GM23338 (cell line): ENCODE measurements at regions not wholly inside any gene's neighbourhood (a gene's known extent, or its start where the extent isn't known, plus 50 kb on each side); places are given as distances from the start of the nearest gene placed in this dataset.

Experiments
- ATAC-seq: fragments of 200-7000 bp; cut with Tn5 transposase; 3 replicates; pipeline ENCODE4 v1.9.1; 2020
- DNase-seq: peaks from one replicate; pipeline ENCODE4 v3.0.0-alpha.2; 2015; ENCODE audit warnings: low spot score
- H2AFZ ChIP-seq: fragments of 200-600 bp; sonication (generic); 2 replicates; pipeline ENCODE4 v1.8.0; 2016; ENCODE audit warnings: antibody characterized with exemption, mild to moderate bottlenecking, moderate library complexity
- H3F3A ChIP-seq: fragments of 200-600 bp; sonication (generic); replicated peaks from 2 replicates; pipeline ENCODE4 v1.8.0; 2017; ENCODE audit warnings: antibody characterized with exemption, mixed run types, low read depth
- H3K27ac ChIP-seq: fragments of 200-600 bp; sonication (generic); 2 replicates; pipeline ENCODE4 v1.6.1; 2016; ENCODE audit warnings: low read depth
- H3K27me3 ChIP-seq: fragments of 200-600 bp; sonication (generic); 2 replicates; pipeline ENCODE4 v1.8.0; 2016; ENCODE audit warnings: mild to moderate bottlenecking, mixed run types, moderate library complexity; ENCODE audit not compliant: insufficient read depth
- H3K36me3 ChIP-seq: fragments of 200-600 bp; sonication (generic); 2 replicates; pipeline ENCODE4 v1.8.0; 2016; ENCODE audit warnings: mild to moderate bottlenecking; ENCODE audit not compliant: insufficient read depth
- H3K4me1 ChIP-seq: fragments of 200-600 bp; sonication (generic); 2 replicates; pipeline ENCODE4 v1.8.0; 2016; ENCODE audit warnings: mild to moderate bottlenecking, moderate library complexity; ENCODE audit not compliant: insufficient read depth
- H3K4me2 ChIP-seq: fragments of 200-600 bp; sonication (generic); 2 replicates; pipeline ENCODE4 v1.7.1; 2017; ENCODE audit warnings: mixed run types
- H3K4me3 ChIP-seq: fragments of 200-600 bp; sonication (generic); 2 replicates; pipeline ENCODE4 v1.6.1; 2016; ENCODE audit warnings: mixed run types
- H3K79me2 ChIP-seq: fragments of 200-600 bp; sonication (generic); replicated peaks from 2 replicates; pipeline ENCODE4 v1.8.0; 2017; ENCODE audit warnings: mild to moderate bottlenecking; ENCODE audit not compliant: insufficient read depth
- H3K9me2 ChIP-seq: fragments of 200-600 bp; sonication (generic); 2 replicates; pipeline ENCODE4 v1.8.0; 2017; ENCODE audit not compliant: insufficient read depth
- H4K20me1 ChIP-seq: fragments of 200-600 bp; sonication (generic); replicated peaks from 2 replicates; pipeline ENCODE4 v1.8.0; 2017; ENCODE audit warnings: mild to moderate bottlenecking; ENCODE audit not compliant: insufficient read depth
- H3K27ac Mint-ChIP-seq: 2 replicates; pipeline ENCODE4 v1.8.0; 2020; ENCODE audit warnings: inconsistent platforms, mild to moderate bottlenecking, moderate library complexity, mixed read lengths
- H3K27me3 Mint-ChIP-seq: 3 replicates; pipeline ENCODE4 v1.8.0; 2022; ENCODE audit warnings: low read depth, mild to moderate bottlenecking, moderate library complexity, mixed read lengths, inconsistent platforms; ENCODE audit not compliant: insufficient read depth, poor library complexity
- H3K36me3 Mint-ChIP-seq: 3 replicates; pipeline ENCODE4 v1.8.0; 2021; ENCODE audit warnings: low read depth, mild to moderate bottlenecking, inconsistent platforms, moderate library complexity, mixed read lengths
- H3K4me1 Mint-ChIP-seq: 3 replicates; pipeline ENCODE4 v1.8.0; 2020; ENCODE audit warnings: mild to moderate bottlenecking, inconsistent platforms, mixed read lengths
- H3K4me3 Mint-ChIP-seq: 3 replicates; pipeline ENCODE4 v1.8.0; 2021; ENCODE audit warnings: moderate library complexity, mild to moderate bottlenecking, inconsistent platforms, mixed read lengths
- H3K9me3 Mint-ChIP-seq: 3 replicates; pipeline ENCODE4 v1.8.0; 2020; ENCODE audit warnings: moderate library complexity, mild to moderate bottlenecking, inconsistent platforms, mixed read lengths
- EZH2 ChIP-seq: fragments of 200-600 bp; sonication (generic); IDR thresholded peaks from one replicate; pipeline ENCODE4 v1.8.0; 2017; ENCODE audit warnings: antibody characterized with exemption, mild to moderate bottlenecking, low read depth; ENCODE audit not compliant: unreplicated experiment
- EZH2phosphoT487 ChIP-seq: fragments of 200-600 bp; sonication (generic); IDR thresholded peaks from one replicate; pipeline ENCODE4 v1.8.1; 2018; ENCODE audit warnings: antibody characterized with exemption; ENCODE audit not compliant: unreplicated experiment
- POLR2AphosphoS5 ChIP-seq: IDR thresholded peaks from 2 replicates; pipeline ENCODE4 v1.6.1; 2016; ENCODE audit warnings: antibody characterized with exemption, low read depth
- STAT1 ChIP-seq: IDR thresholded peaks from one replicate; pipeline ENCODE4 v1.6.1; 2016; ENCODE audit warnings: antibody characterized with exemption; ENCODE audit not compliant: unreplicated experiment
- ZNF114 ChIP-seq: fragments of 250-450 bp; sonication (Bioruptor Pico); IDR thresholded peaks from 2 replicates; pipeline ENCODE4 v1.5.0; 2020; ENCODE audit warnings: mild to moderate bottlenecking, moderate library complexity
- ZNF331 ChIP-seq: fragments of 250-450 bp; sonication (Bioruptor Pico); IDR thresholded peaks from 2 replicates; pipeline ENCODE4 v1.5.0; 2020; ENCODE audit warnings: low read depth, mild to moderate bottlenecking, moderate library complexity
- TF ChIP-seq, protein P1 (sequence below): IDR thresholded peaks from 2 replicates; pipeline ENCODE4 v1.6.1; 2016; ENCODE audit warnings: antibody characterized with exemption
- TF ChIP-seq, protein P2 (sequence below): fragments of 250-450 bp; sonication (Bioruptor Pico); IDR thresholded peaks from 2 replicates; pipeline ENCODE4 v1.5.0; 2020; ENCODE audit warnings: mild to moderate bottlenecking, moderate library complexity
- TF ChIP-seq, protein P3 (sequence below), 2 experiments: fragments of 200-600 bp in 1 of 2; sonication (generic) in 1 of 2; conservative IDR thresholded peaks; 2 replicates each; pipeline versions ENCODE4 v1.5.1 to v1.6.1; 2016 to 2017; ENCODE audit warnings: antibody characterized with exemption in 2 of 2, low read depth in 2 of 2, mild to moderate bottlenecking in 2 of 2, moderate library complexity in 1 of 2

DNA sequence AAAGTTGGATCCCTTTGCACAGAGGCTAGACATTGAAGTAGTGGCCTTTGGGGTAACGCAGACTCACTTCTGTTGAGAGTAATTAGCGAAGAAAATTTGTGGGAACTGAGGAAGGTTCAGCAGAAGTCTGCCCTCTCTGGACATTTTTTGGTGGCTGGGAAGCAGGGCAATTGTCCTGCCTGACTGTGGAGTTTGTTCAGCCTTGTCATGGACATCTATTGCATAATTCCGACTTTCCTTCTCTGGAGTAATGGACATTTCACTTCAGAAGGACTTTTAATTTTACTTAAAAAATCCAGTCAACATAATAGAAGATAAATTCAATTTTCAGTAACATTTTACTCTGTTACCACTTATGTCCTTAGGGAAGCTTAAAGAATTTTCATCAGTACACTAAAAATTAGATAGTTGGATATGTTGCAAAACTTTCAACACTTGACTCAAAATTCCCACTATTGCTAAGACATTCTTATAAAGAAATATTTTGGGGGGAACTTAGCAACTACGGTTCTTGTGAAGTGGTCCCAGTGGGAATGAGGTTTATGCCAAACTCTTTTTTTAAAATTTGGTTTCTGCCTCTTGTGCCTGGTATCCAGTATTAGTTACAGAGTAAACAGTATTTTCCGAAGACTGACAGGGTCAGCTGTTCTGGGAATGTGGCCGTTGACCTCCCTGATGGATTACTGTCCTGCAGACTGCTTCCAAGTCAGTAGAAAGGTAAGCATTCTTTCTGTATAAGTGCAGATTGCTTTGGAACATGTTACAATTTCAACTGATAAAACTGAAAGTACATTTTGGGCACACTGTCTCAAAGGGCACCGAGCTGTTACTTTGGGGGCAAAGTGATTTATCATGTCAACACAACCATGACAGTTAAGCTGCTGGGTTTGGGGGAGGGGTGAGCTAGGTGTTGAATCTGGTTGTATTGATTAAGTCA lies 100.6 kb upstream of the MLIP start:
- H3K4me1 ChIP-seq = 0 out of 2 replicates have a peak, but pooled peaks cover 5% of the 10 kb centered on the region
- H2AFZ ChIP-seq = no peak overlapping the region; the same call in 1 of the 2 replicates
- H3K36me3 ChIP-seq = no peaks in the 10 kb centered on the region
- Mint-ChIP-seq H3K4me1 (peaks cover 3% of the 10 kb centered on the region; the same call in 1 of the 3 replicates), H3K9me3 (no peaks in the 10 kb centered on the region), H3K27ac (no peak overlapping the region), H3K27me3 (no peaks in the 10 kb centered on the region), H3K36me3 (no peaks in the 10 kb centered on the region), H3K4me3 (no peak overlapping the region)
- H4K20me1 ChIP-seq = no peaks in the 10 kb centered on the region
- no peaks in the 10 kb centered on the region for H3K79me2 ChIP-seq
- no peaks in the 10 kb centered on the region for H3F3A ChIP-seq
- ATAC-seq (no peak), DNase-seq (no peak)
- no peak overlapping the region for H3K4me2 ChIP-seq
- no peak overlapping the region for H3K27ac ChIP-seq
- no peaks in the 10 kb centered on the region for H3K27me3 ChIP-seq
- no peak overlapping the region for H3K4me3 ChIP-seq
- no peaks in the 10 kb centered on the region for H3K9me2 ChIP-seq
- TF ChIP-seq EZH2phosphoT487 = no peak
- TF ChIP-seq EZH2 = no peak
- TF ChIP-seq STAT1 = no peak
- TF ChIP-seq ZNF331 (CRISPR knock-in tag) = no peak
- no peak for TF ChIP-seq POLR2AphosphoS5
- no peak for TF ChIP-seq ZNF114 (CRISPR knock-in tag)
- TF ChIP-seq, protein P1, sequence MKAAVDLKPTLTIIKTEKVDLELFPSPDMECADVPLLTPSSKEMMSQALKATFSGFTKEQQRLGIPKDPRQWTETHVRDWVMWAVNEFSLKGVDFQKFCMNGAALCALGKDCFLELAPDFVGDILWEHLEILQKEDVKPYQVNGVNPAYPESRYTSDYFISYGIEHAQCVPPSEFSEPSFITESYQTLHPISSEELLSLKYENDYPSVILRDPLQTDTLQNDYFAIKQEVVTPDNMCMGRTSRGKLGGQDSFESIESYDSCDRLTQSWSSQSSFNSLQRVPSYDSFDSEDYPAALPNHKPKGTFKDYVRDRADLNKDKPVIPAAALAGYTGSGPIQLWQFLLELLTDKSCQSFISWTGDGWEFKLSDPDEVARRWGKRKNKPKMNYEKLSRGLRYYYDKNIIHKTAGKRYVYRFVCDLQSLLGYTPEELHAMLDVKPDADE = no peak
- TF ChIP-seq, protein P2, sequence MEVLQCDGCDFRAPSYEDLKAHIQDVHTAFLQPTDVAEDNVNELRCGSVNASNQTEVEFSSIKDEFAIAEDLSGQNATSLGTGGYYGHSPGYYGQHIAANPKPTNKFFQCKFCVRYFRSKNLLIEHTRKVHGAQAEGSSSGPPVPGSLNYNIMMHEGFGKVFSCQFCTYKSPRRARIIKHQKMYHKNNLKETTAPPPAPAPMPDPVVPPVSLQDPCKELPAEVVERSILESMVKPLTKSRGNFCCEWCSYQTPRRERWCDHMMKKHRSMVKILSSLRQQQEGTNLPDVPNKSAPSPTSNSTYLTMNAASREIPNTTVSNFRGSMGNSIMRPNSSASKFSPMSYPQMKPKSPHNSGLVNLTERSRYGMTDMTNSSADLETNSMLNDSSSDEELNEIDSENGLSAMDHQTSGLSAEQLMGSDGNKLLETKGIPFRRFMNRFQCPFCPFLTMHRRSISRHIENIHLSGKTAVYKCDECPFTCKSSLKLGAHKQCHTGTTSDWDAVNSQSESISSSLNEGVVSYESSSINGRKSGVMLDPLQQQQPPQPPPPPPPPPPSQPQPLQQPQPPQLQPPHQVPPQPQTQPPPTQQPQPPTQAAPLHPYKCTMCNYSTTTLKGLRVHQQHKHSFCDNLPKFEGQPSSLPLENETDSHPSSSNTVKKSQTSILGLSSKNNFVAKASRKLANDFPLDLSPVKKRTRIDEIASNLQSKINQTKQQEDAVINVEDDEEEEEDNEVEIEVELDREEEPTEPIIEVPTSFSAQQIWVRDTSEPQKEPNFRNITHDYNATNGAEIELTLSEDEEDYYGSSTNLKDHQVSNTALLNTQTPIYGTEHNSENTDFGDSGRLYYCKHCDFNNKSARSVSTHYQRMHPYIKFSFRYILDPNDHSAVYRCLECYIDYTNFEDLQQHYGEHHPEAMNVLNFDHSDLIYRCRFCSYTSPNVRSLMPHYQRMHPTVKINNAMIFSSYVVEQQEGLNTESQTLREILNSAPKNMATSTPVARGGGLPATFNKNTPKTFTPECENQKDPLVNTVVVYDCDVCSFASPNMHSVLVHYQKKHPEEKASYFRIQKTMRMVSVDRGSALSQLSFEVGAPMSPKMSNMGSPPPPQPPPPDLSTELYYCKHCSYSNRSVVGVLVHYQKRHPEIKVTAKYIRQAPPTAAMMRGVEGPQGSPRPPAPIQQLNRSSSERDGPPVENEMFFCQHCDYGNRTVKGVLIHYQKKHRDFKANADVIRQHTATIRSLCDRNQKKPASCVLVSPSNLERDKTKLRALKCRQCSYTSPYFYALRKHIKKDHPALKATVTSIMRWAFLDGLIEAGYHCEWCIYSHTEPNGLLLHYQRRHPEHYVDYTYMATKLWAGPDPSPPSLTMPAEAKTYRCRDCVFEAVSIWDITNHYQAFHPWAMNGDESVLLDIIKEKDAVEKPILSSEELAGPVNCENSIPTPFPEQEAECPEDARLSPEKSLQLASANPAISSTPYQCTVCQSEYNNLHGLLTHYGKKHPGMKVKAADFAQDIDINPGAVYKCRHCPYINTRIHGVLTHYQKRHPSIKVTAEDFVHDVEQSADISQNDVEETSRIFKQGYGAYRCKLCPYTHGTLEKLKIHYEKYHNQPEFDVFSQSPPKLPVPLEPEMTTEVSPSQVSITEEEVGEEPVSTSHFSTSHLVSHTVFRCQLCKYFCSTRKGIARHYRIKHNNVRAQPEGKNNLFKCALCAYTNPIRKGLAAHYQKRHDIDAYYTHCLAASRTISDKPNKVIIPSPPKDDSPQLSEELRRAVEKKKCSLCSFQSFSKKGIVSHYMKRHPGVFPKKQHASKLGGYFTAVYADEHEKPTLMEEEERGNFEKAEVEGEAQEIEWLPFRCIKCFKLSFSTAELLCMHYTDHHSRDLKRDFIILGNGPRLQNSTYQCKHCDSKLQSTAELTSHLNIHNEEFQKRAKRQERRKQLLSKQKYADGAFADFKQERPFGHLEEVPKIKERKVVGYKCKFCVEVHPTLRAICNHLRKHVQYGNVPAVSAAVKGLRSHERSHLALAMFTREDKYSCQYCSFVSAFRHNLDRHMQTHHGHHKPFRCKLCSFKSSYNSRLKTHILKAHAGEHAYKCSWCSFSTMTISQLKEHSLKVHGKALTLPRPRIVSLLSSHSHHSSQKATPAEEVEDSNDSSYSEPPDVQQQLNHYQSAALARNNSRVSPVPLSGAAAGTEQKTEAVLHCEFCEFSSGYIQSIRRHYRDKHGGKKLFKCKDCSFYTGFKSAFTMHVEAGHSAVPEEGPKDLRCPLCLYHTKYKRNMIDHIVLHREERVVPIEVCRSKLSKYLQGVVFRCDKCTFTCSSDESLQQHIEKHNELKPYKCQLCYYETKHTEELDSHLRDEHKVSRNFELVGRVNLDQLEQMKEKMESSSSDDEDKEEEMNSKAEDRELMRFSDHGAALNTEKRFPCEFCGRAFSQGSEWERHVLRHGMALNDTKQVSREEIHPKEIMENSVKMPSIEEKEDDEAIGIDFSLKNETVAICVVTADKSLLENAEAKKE (CRISPR knock-in tag) = no peak
- TF ChIP-seq, protein P3, sequence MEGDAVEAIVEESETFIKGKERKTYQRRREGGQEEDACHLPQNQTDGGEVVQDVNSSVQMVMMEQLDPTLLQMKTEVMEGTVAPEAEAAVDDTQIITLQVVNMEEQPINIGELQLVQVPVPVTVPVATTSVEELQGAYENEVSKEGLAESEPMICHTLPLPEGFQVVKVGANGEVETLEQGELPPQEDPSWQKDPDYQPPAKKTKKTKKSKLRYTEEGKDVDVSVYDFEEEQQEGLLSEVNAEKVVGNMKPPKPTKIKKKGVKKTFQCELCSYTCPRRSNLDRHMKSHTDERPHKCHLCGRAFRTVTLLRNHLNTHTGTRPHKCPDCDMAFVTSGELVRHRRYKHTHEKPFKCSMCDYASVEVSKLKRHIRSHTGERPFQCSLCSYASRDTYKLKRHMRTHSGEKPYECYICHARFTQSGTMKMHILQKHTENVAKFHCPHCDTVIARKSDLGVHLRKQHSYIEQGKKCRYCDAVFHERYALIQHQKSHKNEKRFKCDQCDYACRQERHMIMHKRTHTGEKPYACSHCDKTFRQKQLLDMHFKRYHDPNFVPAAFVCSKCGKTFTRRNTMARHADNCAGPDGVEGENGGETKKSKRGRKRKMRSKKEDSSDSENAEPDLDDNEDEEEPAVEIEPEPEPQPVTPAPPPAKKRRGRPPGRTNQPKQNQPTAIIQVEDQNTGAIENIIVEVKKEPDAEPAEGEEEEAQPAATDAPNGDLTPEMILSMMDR (conservative IDR thresholded peaks at IDR 0.05; ENCODE audit: low read depth in 2 of 2) = no peak
